NCI-H2107 treated with DMSO at 0.1 percent for 48 hours (cell line): ENCODE measurements at regions not wholly inside any gene's neighbourhood (a gene's known extent, or its start where the extent isn't known, plus 50 kb on each side); places are given as distances from the start of the nearest gene placed in this dataset.

Source experiments
- DNase-seq: peaks from one replicate; lab custom pipeline; 2025; ENCODE audit not compliant: unreplicated experiment; lab: John Stamatoyannopoulos, UW

DNA sequence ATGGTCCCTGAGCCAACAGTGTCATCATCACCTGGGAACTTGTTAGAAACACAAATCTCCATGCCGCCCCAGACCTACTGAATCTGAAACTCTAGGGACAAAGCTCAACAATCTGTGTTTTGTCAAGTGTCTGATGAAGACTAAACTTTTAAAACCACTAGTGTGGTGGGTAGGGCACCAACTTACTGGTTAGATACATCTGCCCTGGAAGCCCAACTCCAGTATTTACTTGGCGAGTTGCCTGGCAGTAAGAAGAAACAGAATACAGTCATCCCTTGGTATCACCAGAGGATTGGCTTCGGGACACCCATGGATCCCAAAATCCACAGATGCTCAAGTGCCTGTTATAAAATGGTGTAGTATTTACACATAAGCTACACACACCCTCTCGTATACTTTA, 367.9 kb upstream of the DUSP10 start:
- no peak for DNase-seq

DNA sequence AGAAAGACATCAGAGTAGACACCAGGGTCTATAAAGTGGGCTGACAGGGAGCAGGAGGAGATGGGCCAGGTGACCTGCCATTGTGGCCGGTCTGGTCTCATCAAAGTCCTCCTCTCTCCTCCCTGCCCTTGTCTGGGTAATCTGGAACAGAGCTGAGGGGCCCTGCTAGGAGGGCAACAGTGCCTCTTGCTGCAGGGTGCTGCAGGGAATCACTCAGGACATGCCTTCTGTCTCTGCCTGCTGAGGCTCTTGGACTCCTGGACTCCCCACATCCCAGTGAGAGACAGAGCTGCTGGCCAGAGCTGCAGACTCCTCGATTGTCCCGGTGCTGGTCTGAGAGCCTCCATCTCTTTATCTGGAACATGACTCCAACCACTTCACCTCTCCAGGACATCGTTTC, 366.1 kb upstream of the DUSP10 start:
- DNase-seq, result no peak

DNA sequence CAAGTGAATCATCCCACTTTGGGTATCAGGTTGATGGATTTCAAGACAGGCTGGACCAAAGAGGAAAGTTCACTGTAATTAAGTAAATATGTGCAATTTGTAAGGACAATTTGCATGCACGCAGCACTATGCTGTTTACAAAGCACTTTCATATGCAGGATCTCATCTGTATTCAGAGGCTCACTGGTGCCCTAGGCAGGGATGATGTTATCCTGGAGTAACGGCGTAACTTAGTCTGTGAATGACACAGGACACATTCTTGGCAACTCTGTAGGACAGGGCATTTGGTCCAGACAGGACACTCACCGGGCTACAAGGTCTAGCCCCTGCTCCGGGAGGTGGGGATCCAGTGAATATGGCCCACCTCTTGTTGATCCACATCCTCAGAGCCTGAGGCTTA, 365.4 kb upstream of the DUSP10 start:
- no peak for DNase-seq

DNA sequence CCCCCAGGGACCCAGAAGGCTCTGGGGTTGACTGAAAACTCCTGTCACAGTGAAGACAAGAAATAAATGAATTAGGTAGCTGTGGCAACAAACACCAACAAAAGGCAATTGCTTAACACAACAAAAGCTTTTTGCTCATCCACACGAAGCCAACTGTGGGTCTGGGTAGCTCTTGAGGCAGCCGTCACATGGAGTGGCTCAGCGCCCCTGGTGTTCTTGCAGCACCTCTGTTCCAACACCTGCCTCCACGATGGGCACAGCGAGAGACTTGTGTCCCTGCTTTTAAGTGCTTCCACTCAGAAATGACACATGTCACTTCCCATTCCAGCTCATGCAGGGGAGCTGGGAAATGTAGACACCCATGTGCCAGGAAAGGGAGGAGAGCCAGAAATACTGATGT, 364.5 kb upstream of the DUSP10 start:
- peak; percentile 32 for DNase-seq

DNA sequence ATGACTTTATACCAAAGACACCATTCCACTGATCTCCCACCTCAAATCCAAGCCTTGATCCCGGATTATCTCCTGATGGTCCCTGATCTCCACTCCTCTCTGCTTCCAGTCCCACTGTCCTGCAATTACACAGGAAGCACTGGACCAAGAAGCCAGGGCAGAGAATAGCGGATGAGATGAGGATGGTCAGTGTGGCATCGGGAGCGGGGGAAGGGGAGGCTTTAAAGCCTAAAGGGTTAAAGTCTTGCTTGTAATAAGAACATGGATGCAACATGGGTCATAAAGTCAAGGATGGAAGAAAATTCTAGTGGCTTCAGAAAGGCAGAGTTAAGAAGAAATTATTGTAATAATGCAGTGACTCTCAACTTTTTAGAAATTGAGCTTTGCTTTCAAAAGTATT, 364.0 kb upstream of the DUSP10 start:
- no peak for DNase-seq

DNA sequence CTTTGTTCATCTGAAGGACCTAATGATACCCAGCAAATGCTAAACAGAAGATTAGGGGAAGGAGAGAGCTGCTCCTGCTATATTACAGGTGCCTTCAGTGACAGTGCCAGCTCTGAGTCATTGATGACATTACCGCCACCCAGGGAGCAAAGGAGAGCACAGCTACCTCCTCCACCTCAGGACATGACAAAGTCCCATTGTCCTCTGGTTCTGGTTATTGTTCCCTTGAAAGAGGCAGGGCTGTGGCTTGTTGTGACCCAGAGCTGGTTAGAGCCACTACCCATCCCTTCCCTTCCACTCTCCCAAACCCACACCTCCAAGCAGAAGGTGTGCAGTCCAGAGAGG, 363.5 kb upstream of the DUSP10 start:
- DNase-seq, result no peak

DNA sequence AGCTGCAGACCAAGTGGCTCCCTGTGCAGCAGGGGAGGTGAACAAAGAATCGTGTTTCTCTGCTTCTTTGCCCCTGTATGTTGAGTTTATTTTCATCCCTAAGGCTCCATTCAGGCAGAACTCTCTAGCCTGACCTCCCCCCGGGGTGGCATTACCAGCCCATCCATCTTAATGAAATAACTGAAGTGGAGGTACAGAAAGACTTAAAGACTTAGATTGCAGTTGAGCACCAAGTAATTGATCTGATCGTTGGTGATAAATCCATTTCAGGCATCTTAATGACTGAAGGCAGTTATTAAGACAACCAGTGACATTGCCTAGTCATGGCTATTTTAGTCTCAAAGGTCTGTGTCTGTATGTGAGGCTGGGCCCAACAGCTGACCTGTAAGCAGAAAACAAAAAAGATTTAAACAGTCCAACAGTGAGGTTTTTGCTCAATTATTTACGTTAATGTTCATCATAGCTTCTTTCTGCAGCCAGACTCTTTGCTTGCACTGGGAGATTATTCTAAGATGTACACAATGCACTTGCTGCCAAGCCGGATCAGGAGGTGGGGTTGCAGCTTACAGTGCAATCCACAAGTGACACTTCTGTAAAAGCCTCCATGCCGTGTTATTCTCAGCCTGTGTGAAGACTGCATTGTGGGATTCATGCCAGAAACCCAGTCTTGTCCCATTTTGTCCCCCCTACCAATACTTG, 363.0 kb upstream of the DUSP10 start:
- DNase-seq, result no peak

DNA sequence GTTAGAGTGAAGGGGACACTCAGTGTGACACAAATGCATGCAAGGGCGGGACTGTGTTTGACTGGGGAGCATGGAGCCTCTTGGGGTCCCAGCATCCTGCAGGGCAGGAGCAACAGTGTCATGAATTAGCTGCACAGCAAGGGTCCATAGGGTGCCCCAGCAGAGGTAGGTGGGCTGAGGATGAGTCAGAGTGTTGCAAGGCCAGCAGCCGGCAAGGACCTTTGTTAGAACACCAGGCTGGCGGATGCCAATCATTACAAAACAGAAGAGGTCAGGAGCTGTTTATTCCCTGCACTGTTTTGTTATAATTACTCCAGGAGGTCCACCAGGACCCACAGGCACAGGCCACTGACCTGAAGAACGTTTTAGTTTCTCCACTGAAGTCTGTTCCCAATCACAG, 362.2 kb upstream of the DUSP10 start:
- DNase-seq, result no peak

DNA sequence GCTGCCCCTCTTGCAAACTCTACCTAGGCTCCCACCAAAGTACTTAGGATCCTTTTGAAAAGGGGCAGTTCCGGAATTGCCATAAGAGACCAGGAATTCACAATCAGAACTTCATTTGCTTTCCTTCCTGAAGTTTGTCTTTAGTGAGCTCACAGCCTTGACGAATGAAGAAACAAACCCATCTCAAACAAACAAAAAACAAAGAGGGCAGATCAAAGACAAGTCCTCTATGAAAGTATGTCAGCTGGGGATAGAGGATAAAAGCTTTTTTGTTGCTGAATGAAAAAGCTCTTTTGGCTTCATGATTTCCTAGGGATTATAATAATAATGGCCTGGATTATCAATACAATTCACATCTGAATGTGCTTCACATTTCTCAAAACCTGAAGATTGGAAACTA, 357.9 kb upstream of the DUSP10 start:
- DNase-seq, result no peak

DNA sequence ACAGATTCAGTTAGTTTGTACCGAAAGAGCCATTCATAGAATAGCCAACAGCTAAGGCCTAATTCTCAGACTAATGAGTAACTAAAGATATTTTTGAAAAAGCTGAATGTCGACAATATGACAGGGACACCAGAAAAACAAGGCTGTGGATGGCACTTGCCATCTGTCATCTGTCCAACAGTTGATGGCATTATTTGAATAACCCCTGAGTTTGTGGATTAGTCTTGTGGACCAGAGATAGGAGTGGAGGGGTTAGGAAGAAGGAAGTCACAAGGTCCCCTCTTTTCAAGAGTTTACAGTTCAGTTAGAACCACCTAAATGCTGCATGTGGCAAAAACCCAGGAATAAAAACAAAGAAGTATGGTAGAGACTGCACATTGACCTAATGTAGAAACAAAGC, 356.5 kb upstream of the DUSP10 start:
- DNase-seq, result no peak

DNA sequence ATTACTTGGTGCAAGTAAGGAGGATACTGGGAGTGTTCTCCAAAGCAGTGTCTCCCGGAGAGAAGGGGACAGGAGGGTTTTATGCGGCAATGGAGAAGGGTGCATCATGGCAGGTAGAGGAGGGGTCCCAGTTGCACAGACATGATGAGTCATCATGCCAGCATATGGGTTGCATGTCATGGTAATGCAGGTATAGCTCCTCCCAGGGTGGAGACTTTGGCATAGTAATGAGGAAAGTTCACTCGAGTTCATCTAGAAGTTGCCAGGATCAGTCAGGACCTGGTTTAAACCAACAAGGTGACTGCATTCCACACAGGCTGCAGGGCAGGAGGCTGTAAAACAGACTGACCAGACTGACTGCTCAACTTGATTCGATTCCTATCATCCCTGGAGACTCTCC, 355.7 kb upstream of the DUSP10 start:
- no peak for DNase-seq

DNA sequence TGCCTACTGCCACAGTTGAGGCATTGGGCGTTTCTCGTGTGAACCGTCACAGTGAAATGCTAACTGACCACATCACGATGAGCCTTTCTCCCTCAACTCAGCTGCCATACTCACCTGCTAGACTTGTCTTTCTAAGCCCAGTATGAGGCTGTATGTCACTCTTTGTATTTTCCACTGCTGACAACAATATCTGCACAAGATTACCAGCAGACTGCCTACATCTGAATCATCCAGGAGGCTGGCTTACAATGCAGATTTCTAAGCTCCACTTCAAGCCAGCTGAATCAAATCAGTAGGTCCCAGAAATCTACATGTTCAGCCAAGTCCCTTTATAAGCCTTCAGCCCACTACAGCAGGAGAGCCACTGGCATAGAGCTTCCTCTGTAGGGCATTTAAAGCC, 355.0 kb upstream of the DUSP10 start:
- DNase-seq, result no peak

DNA sequence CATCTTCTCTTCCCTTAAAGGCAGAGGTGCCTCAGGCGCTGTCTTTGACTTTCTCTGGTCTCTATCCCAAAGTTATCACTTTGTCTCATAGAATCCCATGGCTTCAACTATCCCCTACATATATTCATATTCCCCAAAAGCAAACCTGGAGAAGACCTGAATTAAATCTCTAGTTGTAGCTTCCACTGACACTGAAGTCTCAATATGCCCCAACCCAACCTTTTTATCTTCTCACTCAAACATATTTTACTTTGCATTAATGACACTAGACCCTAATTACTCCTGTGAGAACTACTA, 354.5 kb upstream of the DUSP10 start:
- no peak for DNase-seq

DNA sequence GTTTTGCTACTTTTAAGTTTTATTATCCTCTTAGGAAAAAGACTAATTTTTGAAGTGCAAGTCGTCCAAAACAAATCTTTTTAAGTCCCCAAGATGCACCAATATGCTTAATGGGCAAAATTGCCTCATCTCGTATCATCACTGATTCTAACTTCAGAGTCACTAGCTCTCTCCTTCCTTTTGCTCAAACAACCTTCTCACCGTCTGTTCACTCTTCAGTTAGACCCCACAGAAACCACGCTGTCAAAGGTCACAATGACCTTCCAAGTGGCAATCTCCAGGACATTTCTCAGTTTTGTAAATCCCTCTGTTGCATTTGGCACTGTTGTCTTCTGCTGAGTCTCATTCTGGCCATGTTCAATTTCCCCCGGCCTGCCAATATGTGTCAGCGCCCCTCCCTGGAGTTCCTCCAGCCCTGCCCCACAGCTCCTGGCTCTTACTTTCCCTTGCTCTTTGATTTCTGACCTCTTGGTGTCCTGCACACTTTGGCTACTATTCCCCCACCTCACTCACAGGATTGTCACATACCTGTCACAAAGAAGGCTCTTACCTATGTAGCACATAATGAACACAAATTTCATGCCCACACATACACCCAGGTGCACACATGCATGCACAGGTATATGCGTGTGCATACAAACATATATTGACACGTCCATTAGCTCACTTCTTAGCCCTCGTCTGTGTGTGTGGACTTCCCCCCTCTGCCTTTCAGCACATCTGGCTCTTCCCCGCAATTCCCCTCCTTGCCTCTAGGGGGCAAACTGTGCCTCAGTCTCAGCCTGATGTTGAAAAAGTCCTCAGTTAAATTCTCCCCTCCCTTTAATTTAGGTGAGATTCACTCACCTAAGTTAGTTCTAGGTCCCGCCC, 354.0 kb upstream of the DUSP10 start:
- no peak for DNase-seq

DNA sequence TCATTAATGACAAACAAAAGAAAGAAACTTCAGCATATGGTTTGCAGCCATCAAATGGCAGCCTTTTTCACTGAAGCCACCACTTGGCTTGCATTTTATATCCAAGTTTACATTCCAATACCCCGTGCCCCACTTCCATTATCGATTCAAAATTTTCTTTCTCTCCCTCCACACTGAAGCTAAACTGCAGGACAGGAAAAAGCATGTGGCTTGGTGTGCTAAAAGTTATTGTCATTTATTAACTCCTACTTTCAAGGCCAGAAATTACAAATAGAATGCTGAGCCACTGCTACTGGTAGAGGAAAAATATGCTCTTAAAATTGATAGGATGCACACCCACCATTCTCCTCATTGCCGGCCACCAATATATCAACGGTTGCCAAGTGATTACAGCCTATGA, 351.6 kb upstream of the DUSP10 start:
- DNase-seq, result no peak

DNA sequence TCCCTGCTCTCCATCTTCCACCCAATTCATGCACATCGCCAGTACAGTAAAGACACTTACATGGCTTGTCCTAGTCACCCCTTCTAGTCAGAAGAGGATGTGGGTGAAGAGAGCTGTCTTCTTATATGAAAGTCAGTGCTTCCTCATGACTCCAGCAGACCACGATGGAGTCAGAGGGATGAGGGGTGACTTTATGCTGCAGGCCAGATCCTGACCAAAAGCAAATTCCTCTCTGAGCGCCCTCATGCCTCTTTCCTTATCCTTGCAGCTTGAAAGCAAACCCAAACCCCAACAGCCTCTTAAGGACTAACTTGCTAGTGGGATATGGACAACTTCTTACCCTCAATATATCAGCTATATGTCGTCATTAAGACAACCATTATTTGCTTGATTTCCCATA, 348.2 kb upstream of the DUSP10 start:
- no peak for DNase-seq

DNA sequence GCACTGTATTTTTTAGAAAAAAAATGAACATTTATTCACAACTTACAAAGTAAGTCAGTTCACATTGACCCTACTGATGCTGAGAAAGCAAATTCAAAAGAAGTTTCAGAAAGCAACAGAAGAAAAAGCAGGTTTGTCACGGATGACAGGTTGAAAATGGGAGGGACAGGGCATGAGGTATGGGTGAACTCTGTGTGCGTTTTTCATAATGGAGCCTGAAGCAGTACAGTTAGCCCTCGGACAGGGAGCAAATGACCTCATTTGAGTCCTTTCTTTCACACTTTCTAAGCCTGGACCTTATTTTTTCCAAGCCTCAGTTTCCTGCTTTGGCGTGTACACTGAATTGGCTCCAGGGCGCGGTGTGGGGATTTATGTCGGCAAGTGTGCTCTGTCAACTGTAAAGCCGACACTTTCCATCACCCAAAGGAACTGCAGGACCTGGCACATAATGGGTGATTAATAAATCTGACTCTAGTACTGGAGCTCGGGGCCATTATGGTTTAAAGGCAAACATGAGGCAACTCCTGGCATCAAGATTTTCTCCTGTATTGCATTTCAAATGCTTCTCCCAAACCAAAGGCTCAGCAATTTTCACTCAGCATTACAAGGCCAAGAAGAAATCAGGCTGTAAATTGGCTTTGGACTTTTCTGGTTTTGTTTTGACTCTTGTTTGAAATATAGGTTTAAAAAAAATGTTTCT, 345.5 kb upstream of the DUSP10 start:
- no peak for DNase-seq

DNA sequence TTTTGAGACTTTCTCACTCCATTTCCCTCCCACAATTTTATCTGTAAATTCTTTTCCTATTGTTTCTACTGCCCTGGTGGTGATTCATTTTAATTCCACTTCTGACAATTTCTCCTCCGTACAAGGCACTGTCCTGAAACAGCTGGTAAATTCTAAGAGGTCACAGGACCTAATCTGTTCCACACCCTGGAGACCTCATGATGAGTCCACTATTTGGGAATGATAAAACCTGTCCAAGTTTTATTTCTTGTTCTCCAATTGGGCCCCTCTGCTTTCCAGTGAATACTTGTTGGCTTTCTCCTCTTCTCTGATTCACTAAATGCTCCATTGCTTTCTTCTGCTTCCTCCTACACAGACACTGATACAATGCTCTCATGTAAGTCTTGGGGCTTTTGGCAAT, 343.1 kb upstream of the DUSP10 start:
- no peak for DNase-seq

DNA sequence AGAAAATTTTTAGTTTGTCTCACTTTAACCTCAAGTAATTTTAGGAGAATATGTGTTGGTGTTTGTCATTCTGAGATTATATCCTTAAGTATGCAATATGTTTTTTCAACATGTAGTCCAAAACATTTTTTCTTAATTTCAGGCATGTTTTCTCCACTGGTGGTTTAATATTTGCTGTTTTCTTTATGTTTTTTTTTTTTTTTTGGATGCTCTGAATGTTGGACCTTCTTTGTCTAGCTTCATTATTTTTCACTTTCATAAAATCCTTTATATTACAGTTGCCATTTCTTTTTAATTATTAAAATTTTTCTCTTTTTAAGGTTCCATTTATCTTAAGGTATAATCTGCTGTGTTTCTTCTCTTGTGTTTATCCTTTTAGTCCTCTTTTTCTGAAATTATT, 342.2 kb upstream of the DUSP10 start:
- DNase-seq, result no peak

DNA sequence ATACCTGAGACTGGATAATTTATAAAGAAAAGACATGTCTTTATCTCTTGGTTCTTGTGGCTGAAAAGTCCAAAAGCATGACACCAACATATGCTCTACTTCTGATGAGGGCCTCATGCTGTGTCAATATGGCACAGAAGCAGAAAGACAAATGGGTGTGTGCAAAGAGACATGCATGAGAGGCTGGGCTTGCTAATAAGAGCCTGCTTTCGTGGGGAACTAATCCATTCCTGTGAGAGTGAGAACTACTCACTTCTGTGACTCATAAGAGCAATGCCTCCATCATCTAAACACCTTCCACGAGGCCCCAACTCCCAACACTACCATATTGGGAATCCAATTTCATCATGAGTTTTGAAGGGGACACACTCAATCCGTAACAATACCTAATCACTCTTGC, 340.0 kb upstream of the DUSP10 start:
- no peak for DNase-seq

DNA sequence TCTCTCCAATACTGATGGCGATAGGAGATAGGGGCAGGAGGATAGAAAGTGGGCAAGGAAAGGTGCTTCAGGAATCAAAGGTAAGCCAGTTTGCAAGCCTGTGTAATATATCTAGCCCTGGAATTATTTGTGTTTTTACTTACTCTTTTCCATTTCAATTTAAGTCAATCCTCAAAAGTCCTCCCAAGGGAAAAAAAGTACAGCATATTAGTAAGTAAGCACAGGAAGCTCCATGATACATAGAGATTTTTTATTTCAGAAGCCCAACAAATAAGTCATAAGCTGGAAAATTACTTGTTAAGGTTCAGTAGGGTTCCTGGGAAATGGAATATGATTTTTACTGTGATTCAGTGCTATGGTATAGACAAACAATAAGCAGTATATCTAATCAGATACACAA, 337.7 kb upstream of the DUSP10 start:
- DNase-seq, result no peak

DNA sequence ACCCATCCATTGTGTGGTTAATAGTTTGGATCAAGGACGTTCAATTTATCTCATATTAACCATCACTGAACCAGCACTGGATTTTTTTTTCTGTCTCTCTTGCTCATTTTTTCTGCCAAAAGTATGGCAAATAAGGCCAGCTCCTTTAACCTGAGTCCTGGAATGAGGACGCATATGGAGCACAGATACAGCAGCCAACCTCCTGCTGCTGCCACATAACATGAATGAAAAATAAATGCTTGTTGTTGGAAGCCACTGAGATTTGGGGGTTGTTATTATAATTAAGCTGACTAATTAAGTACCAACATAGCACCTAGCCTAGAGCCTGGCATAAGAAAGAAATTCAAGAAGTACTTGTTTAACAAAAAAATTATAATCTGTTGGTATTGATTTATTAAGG, 335.3 kb upstream of the DUSP10 start:
- no peak for DNase-seq
